GM12891 (cell line): ENCODE measurements at regions not wholly inside any gene's neighbourhood (a gene's known extent, or its start where the extent isn't known, plus 50 kb on each side); places are given as distances from the start of the nearest gene placed in this dataset.

Experiments
- DNase-seq: peaks from one replicate; pipeline ENCODE4 v3.0.0; 2011; ENCODE audit warnings: low spot score; ENCODE audit not compliant: insufficient read length
- FAIRE-seq: peaks from 2 replicates; lab custom pipeline; 2011; peaks lifted over from hg19 to GRCh38; lab: Jason Lieb, UNC
- PAX5 ChIP-seq: IDR thresholded peaks from 2 replicates; pipeline ENCODE4 v1.6.1; 2011; ENCODE audit warnings: low read length, moderate library complexity, mild to moderate bottlenecking; ENCODE audit not compliant: insufficient read depth, severe bottlenecking
- POLR2A ChIP-seq: IDR thresholded peaks from 2 replicates; pipeline ENCODE4 v1.6.1; 2011; ENCODE audit warnings: low read depth, low read length, control low read depth
- POLR2AphosphoS5 ChIP-seq: IDR thresholded peaks from 2 replicates; pipeline ENCODE4 v1.6.1; 2011; ENCODE audit warnings: low read depth, low read length, control low read depth
- POU2F2 ChIP-seq: IDR thresholded peaks from 2 replicates; pipeline ENCODE4 v1.6.1; 2011; ENCODE audit warnings: low read depth, mild to moderate bottlenecking, control low read depth, low read length, moderate library complexity
- SPI1 ChIP-seq: IDR thresholded peaks from 2 replicates; pipeline ENCODE4 v1.6.1; 2011; ENCODE audit warnings: low read depth, low read length, control low read depth
- TAF1 ChIP-seq: IDR thresholded peaks from 2 replicates; pipeline ENCODE4 v1.6.1; 2011; ENCODE audit warnings: low read depth, low read length, control low read depth

GRCh38 chr1:222279591-222279990 lies 268.3 kb downstream of the HHIPL2 start:
- TF ChIP-seq POU2F2: no peak
- TF ChIP-seq TAF1: no peak
- TF ChIP-seq SPI1: no peak
- TF ChIP-seq PAX5: no peak
- TF ChIP-seq POLR2A: no peak
- no peak for TF ChIP-seq POLR2AphosphoS5
- DNase-seq: no peak
- FAIRE-seq: no peak

DNA sequence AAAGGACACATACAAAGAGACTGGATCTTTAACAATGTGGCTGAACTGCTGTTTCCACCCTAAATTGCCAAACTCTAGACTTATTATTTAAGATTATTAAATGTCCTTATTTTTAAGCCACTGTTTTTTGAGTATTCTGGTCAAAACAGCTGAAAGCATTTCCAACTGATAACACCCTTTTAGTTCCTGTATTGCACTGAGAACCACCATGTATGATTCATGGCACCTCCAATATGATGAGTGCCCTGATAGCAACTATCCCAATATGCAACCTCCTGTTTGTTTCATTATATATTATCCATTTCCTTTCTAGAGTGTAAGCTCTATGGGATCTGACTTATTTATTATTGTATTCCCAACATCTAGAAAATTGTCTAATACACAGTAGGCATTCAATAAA lies 269.4 kb downstream of the HHIPL2 start:
- TF ChIP-seq TAF1 (no peak), PAX5 (no peak), SPI1 (no peak), POU2F2 (no peak), POLR2AphosphoS5 (no peak), POLR2A (no peak)
- FAIRE-seq (no peak), DNase-seq (no peak)

- DNase-seq (no peak), FAIRE-seq (no peak)
- TF ChIP-seq PAX5 (no peak), SPI1 (no peak), TAF1 (no peak), POLR2AphosphoS5 (no peak), POLR2A (no peak), POU2F2 (no peak)
Observed at GRCh38 chr1:222275729-222276465, 272.0 kb downstream of the HHIPL2 start.

DNA sequence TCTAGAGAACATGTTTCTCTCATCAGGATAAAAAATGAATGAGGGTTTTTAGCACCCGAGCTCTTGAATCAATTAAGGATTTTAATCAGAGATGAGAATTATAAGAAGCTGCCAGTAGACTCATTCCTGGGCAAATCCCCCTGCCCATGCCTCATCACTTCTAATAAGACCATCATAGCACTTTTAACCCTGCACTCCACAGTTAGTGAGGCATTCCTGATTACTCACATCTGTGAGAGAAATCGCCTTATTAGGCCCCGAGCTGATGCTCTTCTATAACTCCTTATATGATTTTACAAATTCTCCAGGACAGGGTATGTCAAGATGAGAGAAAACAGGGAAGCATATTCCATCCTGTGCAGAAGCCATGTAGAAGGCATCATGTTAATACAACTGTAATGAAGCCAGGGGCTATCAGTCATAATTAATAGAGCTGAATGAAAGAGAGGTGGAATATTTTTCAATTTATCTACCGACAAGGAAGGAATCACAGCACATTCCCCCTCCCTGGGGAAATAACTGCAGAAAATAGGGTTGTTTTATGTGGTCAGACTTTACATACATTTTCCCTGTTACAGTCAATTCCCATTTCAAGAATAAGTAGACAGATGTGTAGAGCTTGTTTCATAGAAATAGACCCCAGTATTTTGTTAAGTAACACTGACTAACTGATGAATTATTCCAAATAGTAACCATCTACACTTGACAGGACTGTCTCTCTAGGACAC lies 272.7 kb downstream of the HHIPL2 start:
- TF ChIP-seq POLR2A (no peak), POU2F2 (no peak), POLR2AphosphoS5 (no peak), TAF1 (no peak), PAX5 (no peak), SPI1 (no peak)
- FAIRE-seq (no peak), DNase-seq (no peak)

DNA sequence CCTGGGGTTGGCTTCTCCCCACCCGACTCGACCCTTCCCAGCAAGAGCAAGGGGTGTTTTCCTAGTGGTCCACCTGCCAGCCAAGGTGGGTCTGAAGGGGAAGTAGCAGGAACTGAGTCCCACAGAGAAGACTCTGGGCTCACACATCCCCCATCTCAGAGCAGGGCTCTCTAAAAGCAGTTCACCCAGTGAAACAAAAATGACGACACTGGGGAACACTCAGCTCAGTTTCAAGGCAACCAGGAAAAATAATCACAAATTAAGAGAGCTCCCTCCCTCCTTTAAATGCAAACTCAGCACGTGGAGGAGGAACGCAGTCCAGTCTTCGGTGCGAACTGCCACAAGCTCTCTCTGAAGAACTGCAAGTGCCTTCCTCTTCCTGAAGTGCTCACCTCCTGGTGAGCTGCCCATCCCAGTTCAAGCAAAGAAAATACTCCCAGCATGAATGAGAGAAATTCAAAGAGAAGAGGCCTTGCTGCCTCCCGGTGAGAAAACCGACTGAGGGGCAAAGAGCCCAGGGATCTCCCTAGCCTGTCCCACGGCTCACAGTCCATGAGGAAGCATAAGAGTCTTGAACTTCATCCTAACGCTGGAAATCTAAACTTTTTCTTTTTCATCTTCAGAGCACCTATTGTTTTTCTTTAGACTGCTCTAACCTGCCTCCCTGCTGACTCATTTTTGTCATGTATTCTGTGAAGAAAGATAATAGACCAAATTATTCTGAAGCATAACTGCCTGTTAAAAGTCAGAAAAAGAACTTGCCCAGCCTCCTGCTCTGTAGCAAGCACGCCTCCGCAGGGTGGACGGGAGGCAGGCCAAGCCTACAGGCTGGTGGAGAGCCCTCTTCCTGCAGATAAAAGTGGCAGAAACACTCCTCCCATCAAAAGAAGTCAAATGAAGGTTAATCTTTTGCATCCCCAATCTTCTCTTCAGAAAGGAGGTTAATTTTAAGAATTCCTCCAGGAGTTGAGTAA lies 281.4 kb downstream of the HHIPL2 start:
- no peak for FAIRE-seq
- no peak for TF ChIP-seq PAX5
- TF ChIP-seq POLR2AphosphoS5: no peak
- TF ChIP-seq SPI1: no peak
- TF ChIP-seq TAF1: no peak
- no peak for TF ChIP-seq POU2F2
- no peak for TF ChIP-seq POLR2A
- DNase-seq: no peak

DNA sequence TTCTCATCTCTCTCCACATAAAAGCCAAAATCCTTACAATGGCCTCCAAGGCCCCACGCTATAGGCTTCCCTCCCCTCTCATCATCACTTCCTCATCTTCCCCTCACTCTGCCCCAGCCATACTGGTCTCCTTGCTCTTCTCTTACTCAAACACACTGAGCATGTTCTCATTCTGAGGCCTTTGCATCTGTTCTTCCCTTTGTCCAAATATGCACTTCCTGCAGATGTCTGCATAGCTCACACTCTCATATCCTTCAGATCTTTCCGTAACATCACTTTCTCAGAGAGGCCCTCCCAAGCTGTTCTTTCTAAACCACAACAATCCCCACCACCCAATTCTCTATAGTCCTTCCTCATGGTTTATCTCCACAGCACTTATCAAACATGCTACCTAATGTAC lies 284.1 kb downstream of the HHIPL2 start:
- DNase-seq: no peak
- no peak for FAIRE-seq
- no peak for TF ChIP-seq SPI1
- no peak for TF ChIP-seq POLR2A
- no peak for TF ChIP-seq PAX5
- no peak for TF ChIP-seq POU2F2
- no peak for TF ChIP-seq TAF1
- TF ChIP-seq POLR2AphosphoS5: no peak

DNA sequence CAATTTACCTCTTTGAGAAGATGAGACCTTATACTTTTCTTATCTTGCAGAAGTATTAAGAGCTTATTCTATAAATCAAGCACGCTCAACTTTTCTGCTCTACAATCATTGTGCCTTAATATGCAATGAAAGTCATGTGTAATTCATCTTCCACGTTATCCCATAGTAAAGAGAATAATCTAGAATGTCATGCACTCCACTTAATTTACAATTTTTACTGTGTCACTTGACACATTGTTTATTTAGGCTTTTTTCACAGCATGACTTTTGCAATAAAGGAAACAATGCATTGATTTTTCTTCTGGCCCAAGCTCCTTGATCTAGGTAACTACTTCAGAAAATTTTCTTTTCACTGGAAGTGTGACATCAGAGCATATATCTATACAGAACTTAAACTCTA lies 290.9 kb downstream of the HHIPL2 start:
- TF ChIP-seq POU2F2 (no peak), POLR2AphosphoS5 (no peak), SPI1 (no peak), POLR2A (no peak), TAF1 (no peak), PAX5 (no peak)
- DNase-seq (no peak), FAIRE-seq (no peak)

DNA sequence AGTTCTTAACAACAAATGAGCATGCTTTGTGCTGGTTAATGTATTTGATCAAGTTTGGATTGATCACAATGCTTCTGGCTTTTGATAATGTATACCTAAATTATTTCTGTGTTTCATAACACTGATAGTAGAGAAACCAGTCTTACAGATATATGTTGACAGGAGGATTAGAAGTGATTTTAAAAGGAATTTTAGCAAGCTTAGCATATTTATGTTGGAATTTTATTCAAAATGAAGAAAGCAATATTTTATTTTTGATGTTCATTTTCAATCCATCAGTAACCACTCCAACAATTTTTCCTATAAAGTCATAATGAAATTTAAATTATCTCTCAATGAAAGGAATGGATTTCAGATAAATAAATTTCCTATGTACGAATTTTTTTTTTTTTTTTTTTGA lies 291.8 kb downstream of the HHIPL2 start:
- FAIRE-seq: no peak
- no peak for DNase-seq
- TF ChIP-seq POLR2AphosphoS5: no peak
- TF ChIP-seq PAX5: no peak

- TF ChIP-seq POLR2AphosphoS5 (no peak), TAF1 (no peak)
- DNase-seq (no peak), FAIRE-seq (no peak)
Observed at GRCh38 chr1:222252788-222253187, 295.1 kb downstream of the HHIPL2 start.
